NB4 (cell line): ENCODE measurements at regions not wholly inside any gene's neighbourhood (a gene's known extent, or its start where the extent isn't known, plus 50 kb on each side); places are given as distances from the start of the nearest gene placed in this dataset.

Experiments
- MYC ChIP-seq: IDR thresholded peaks from 2 replicates; pipeline ENCODE4 v1.6.1; 2011; ENCODE audit warnings: low read depth, low read length
- POLR2A ChIP-seq: IDR thresholded peaks from 2 replicates; pipeline ENCODE4 v1.6.1; 2011; ENCODE audit warnings: mild to moderate bottlenecking; ENCODE audit not compliant: insufficient read length; ENCODE audit errors: extremely low read depth
- TF ChIP-seq, protein P1 (sequence below): IDR thresholded peaks from one replicate; pipeline ENCODE4 v1.5.1; 2012; ENCODE audit warnings: low read depth, low read length
- TF ChIP-seq, protein P2 (sequence below): IDR thresholded peaks from 2 replicates; pipeline ENCODE4 v1.6.1; 2011; ENCODE audit warnings: low read depth, low read length

DNA sequence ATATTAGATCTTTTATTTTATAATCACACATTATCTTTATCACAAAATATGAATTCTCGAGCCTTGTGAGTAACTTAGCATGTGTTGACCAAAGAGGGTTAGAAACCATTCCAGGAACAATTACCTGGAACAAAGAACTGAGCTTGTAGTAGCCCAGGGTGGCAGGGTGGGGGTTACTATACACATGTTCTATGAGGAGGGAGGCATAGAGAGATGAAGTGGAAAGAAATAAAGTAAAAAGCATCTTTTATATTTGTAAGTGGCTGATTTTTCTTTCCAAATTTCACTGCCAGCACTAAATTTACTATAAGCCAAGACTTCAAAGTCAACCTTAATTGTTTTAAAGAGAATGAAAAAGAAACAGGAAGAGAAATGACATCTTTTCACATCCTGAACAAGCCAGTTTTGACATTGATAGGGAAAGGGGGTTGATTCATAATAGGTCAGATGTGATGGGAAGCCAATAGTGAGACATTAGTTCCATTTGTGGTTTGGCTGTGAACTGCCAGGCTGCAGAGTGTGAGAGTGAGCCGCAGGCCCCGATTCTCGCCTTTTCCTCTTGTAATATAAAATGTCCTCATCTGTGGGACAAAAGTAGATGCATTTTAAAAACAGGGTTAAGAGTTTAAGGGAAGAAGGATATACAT, 52.7 kb upstream of the MYB start:
- TF ChIP-seq, protein P1, sequence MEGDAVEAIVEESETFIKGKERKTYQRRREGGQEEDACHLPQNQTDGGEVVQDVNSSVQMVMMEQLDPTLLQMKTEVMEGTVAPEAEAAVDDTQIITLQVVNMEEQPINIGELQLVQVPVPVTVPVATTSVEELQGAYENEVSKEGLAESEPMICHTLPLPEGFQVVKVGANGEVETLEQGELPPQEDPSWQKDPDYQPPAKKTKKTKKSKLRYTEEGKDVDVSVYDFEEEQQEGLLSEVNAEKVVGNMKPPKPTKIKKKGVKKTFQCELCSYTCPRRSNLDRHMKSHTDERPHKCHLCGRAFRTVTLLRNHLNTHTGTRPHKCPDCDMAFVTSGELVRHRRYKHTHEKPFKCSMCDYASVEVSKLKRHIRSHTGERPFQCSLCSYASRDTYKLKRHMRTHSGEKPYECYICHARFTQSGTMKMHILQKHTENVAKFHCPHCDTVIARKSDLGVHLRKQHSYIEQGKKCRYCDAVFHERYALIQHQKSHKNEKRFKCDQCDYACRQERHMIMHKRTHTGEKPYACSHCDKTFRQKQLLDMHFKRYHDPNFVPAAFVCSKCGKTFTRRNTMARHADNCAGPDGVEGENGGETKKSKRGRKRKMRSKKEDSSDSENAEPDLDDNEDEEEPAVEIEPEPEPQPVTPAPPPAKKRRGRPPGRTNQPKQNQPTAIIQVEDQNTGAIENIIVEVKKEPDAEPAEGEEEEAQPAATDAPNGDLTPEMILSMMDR = no peak
- TF ChIP-seq POLR2A (no peak), MYC (no peak)
- TF ChIP-seq, protein P2, sequence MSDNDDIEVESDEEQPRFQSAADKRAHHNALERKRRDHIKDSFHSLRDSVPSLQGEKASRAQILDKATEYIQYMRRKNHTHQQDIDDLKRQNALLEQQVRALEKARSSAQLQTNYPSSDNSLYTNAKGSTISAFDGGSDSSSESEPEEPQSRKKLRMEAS = no peak
